ENCODE measurements at regions not wholly inside any gene's neighbourhood (a gene's known extent, or its start where the extent isn't known, plus 50 kb on each side); places are given as distances from the start of the nearest gene placed in this dataset.

DNA sequence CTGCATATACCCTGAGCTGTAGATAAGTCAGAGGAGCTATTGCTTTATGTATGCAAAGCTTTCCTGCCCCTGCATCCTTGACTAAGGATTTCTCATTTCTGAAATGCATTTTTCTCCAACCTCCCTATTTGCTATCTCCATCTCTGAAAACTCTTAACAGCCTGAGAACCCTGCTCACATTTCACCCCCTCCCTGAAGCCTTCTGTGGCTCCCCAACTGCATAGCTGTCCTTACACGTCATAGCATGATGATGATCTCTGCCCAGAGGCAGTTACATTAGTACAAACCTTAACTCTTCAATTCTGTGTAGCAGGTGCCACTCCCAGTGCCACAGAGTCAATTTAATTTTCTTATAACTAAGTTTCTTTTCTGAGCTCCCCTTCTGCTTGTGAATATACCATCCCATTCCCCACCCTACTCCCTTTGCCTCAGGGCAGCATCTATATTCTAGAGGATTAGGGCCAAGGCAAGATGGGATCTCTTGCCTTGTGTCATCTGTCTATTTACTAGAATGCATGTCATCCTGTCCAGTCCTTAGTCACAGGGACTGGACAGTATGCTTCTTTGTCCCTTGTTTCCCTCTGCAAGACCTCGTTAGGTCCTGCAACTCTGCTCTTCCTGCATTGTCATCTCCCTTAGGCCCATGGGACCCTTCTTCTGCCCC lies 149.7 kb upstream of the SPRY4 start:
- no peak for DNase-seq (ENCODE audit: low read depth)

DNA sequence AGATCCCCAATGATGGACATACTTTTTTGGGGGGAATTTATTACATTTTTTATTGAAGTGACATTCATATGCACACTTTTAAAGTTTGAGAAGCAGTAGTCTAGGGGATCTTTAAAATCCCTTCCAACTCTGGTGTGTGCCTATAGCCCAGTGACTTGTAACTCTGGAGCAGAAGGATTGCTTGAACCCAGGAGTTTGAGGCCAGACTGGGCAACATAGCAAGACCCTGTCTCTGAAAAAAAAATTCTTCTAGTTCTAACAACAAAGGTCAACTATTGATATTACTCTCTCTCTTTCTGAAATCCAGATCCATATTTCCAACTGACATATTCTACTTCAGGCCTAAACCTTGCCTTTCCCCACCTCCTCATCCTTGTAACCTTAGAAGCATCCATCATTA lies 148.2 kb upstream of the SPRY4 start:
- DNase-seq (ENCODE audit: low read depth): no peak

DNA sequence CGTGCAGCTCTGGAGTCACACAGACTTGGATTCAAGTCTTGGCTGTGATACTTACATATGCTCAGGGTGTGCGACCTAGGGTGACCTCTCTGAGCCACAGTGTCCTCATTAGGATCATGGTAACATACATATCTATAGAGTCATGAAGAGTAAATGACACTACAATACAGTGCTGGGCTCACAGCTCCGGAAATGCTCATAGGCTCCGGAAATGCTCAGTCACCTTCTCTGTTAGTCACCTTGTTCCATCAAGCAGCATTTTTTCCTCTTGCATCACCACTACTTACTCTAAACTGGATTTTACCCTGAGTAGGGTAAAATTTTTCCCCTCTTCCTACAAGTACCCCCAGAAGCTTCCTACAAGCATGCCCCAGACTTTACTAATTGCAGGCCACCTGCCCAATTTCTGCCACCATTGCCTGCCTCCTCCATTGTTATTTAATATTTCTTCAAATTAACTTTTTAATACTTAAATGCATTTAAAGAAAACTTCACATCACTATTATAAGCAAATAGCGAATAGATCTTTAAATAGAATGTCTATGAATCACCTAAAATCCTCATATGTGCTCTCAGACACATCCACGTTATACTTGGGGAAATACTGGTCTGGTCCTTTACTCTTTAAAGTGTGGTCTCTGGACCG lies 147.6 kb upstream of the SPRY4 start:
- DNase-seq (ENCODE audit: low read depth): peak; percentile 38

DNA sequence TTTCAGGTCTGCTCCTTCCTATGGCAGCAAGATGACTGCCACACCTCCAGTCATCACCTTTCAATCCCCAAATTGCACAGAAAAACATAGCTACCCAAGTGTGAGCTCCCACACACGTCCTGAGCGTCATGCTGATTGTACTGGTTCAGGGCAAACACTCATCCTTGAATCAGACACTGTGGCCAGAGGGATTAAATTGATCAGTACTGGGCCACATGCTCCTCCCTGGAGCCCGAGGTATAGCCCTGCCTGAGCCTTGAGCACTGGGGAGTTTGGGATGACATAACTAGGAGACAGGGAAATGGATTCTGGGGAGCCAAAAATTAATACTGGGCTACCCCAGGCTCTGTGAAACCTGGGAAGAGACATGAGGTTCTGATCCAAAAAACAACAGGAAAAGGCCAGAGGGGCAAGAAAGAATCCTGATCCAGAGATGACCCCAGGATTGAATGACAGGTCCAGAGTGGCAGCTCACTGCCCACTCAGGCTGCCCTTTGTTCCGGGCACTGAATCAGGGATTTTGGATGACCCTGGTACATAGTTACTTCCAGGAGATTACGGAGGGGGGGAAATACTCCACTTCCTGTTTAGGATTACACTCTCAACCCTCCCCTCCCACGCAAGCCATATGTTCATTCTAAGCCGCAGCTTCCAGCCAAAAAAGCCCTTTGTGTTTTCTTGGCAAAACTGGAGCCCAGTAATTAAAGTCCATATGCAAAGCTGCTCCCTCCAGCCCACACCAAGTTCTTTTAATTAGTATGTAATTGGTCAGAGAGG lies 141.6 kb upstream of the SPRY4 start:
- no peak for DNase-seq (ENCODE audit: low read depth)

DNA sequence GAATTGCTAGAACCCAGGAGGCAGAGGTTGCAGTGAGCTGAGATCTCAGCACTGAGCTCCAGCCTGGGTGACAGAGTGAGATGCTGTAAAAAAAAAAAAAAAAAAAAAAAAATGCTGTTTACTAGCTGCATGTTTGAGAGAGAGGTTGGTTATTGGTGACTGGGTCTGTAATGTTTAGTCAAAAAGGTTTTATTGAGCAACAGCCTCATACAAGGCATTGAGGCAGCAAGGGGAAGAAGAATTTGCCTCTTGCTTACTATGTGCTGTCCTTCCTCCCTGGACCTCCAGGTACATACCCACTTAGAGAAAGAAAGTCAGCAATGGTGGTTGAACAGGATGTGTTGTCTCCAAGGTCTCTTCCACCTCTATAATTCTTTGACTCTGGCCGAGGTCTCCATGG lies 140.7 kb upstream of the SPRY4 start:
- no peak for DNase-seq (ENCODE audit: low read depth)

DNA sequence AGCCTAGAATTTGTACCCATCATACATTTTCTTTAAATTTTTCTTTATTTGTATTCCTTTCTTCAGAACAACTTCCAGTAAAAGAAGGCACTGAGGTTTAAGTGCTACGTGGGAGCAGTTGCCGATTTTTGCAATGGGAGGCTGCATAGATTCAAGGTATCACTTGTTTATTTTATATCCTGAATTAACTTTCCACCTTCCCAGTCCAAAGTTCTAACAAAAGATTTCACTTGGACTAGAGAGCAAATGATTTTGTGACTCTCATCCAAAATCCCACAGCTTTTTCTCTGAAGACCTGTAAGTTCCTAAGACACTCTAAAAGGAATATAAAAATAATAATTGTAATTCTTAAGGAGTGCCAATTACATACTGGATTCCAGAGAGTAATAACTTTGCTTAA lies 139.1 kb upstream of the SPRY4 start:
- DNase-seq (ENCODE audit: low read depth): no peak

DNA sequence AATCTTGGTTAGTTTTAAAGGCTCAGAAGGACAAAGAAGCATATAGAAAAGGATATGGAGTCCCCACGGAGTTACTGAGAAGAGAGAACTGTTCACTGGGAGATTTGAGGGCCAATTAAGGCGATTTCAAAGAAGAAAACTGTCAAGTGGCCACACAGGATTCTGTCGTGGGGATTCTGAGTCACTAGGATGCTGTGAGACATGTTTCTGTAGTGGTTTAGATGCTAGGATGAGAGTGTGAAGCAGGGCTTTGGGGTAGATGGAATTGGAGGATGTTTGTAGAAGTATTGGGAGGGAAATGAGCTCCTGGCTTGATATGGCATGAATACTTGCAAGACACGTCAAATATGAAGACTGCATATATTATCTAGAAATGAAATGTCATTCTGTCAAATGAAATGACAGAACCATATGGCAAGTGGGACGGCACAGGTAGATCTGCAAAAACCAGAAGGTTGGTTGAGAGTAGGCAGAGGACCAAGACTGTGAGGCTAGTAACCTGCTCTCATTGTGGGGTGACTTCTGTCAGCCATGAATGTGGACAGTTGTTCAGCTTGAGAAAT lies 136.3 kb upstream of the SPRY4 start:
- DNase-seq (ENCODE audit: low read depth): no peak

DNA sequence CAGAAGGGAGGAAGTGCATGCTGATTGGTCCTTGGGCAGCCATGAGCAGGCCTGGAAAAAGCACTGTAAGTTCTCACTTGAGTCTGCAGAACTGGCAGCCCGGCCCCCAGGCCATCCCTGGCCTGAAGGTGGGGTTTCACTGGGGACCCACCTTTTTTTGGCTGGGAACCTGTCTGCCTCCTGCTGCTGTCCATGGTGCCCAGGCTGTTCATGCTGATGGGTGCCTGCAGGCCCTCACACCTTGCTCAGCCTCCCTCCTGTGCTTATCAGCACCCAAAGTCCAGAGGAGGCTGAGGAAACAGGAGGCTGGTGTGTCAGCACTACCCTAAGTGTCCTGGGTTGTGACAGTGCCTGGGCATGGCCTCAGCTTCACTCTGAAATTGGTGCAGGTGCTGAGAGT lies 134.4 kb upstream of the SPRY4 start:
- DNase-seq (ENCODE audit: low read depth): no peak

DNA sequence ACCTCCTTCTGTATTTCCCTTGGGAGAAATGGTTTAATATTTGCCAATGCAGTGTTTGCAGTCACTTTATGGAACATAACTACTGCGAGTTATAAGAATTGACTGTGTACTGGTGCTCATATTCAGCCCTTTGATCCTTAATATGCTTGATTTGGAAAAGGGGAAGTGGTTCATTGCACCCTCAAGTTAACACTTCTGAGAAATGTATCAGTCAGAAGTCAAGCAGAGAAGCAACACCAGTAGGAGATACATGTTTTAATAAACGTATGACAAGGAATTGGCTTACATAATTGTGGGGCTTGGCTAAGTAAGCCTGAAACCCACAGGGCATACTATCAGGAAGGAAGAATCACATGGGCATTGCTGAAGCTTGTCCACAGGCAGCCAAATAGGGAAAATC lies 131.0 kb upstream of the SPRY4 start:
- DNase-seq (ENCODE audit: low read depth): no peak

DNA sequence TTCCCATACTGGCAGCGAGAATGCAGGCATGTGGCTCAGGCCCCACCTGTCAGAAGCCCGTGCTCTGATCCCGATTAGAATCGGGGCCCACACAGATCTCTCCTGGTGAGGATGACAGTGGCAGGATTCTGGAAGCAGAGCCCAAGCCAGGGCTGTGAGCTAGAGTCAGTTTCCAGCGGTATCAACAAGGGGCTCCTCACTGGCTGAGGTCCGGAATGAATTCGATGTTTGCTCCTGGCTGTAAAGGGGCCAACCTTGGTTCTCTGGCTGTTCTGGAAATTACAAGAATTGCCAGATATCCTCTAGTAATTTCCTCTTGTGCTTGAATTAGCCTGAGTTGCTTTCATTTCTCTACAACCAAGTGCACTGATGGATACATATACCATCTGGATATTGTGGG lies 129.1 kb upstream of the SPRY4 start:
- DNase-seq (ENCODE audit: low read depth): no peak

DNA sequence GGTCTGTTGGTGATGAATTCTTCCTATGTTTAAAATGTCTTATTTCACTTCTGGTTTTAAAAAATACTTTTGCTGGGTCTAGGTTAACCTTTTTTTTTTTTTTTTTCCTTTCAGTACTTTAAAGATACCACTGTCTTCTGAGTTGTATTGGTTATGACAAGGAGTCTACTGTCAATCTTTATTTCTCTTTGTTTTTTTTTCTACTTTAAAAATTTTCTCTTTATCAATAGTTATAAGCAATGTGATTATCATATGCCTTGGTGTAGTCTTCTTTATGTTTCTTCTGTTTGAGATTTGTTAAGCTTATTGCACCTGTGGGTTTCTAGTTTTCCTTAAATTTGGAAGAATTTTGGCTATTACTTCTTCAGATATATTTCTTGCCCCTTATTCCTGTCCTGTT lies 125.6 kb upstream of the SPRY4 start:
- no peak for DNase-seq (ENCODE audit: low read depth)

DNA sequence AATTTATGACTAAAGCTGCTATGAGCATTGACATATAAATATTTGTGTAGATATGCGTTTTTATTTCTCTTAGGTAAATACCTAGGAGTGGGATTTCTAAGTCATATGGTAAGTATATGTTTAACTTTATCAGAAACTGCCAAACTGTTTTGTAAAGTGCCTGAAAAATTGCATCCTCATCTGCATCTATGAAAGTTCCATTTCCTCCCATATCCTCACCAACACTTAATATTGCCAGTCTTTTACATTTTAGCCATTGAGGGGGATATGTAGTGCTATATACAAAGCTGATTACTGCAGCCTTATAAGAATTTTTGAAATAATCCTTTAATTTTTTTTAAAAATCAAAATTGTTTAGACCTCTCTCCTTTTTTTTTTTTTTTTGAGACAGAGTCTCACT lies 123.1 kb upstream of the SPRY4 start:
- no peak for DNase-seq (ENCODE audit: low read depth)

DNA sequence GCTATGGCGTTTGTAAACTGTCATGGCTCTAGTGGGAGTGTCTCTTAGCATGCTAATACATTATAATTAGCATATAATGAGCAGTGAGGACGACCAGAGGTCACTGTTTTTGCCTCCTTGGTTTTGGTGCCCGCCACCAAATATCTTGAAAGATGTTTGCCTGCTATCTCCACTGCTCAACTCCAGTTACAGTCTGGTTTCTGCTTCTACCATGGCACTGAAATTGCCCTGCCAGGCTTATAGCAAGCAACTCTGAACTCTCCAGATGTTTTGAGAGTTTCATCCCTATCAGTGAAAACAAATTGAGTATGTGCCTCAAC lies 122.1 kb upstream of the SPRY4 start:
- no peak for DNase-seq (ENCODE audit: low read depth)

DNA sequence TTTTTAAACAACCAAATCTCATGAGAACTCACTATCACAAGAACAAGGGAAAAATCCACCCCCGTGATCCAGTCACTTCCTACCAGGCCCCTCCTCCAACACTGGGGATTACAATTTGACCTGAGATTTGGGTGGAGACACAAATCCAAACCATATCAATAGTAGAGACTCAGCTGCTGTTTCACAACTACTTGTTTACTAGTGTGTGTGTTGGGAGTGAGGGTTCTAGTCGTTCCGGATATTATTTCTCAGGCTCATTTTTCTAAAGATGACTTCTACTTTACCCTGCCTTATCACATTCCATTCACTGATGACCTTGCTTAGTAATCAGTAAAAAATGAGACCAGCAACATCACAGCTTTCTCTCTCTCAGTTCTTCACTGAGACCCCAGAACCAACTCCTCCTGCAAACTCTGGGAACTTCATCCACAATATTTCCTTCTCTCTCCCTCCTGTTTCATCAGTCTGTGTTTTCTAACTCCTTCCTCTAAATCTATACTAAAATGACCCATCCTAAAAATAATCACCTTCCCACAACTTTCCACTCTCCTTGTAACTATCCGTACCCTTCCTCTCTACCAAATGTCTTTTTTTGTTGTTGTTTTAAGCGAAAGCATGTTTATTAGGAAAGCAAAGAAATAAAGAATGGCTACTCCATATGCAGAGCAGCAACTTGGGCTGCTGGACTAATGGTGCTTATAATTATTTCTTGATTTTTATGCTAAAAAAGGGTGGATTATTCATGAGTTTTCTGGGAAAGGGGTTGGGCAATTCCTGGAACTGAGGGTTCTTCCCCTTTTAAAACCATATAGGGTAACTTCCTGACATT lies 121.5 kb upstream of the SPRY4 start:
- no peak for DNase-seq (ENCODE audit: low read depth)

DNA sequence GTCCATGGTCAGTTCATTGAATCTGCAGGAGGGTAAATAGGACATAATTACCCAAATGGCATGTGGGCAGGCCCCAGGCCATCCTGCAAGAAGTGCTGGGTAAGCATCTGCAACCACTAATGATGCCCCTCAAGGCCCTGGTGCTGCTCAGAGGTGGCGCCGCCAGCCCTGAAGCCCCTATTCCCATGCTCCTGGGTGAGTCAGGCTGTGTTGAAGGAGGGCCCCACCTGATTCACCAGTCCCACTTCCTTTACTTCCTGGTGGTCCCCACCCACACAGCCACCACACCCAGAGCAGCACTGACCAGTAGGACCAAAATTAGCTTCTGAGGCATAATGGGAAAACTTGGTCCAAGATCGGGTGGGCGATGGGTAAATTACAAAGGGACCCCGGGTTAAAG lies 120.4 kb upstream of the SPRY4 start:
- DNase-seq (ENCODE audit: low read depth): no peak

DNA sequence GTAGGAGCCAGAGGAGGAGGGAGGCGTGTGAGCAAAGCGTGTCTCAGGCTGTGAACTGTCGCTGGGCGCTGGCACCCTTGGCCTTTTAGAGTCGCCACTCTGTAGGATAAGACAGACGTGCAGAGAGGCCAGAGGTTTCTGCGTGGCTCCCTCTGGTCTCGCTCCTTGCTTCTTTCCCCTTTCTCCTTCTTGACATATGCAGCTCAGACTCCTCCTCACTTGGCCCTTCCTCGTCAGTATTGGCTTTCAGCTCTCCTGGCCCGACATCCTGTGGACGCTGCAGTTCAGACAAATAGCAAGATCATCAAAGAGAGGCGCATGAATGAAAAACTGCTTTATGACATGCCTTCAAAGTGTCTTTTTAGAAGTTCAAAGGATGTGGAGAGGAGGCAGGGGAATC lies 116.8 kb upstream of the SPRY4 start:
- DNase-seq (ENCODE audit: low read depth): no peak

DNA sequence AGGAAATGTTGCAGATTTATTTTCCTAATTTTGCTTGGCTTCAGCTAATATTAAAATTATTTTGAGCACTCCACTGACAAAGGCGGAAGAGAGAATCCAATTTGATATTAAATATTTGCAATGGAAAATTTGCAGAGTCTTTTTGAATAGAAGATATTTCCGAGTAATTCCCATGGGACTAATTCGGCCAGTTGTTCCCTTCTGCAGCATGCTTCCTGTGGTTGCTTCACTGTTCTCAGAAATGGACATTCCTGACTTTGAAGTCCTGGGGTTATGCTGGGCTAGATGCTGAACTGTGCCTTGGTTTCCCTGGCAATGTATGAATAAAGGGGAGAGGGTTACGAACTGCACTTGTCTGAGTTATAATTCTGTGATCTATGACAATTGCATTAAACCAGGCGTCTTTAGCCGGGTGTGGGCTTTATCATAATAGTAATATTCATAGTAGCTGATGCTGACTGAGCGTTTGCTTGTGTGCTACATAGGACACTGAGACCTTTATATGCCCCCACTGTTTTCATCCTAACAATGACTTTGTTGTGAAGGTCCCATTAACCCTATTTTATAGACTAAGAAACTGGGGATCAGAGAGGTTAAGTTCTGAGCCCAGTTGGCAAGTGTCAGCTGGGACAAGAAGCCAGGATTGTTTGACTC lies 114.5 kb upstream of the SPRY4 start:
- no peak for DNase-seq (ENCODE audit: low read depth)

DNA sequence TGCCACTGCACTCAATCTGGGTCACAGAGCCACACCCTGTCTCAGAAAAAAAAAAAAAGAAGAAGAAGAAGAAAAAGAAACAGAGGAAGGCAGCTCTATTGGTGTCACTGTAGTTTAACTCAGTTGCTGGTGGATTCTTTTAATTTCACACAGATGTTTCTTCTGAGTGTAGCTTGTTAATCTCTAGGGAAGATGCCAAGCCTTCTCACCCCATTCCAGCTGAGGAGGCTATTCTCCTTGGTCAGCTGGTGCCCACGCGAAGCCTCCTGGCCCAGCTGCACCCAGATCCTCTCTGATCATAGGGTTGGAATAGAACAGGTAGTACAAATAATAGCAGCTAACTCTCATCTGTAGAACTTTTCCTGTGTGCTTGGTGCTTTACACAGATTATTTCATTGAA lies 113.8 kb upstream of the SPRY4 start:
- no peak for DNase-seq (ENCODE audit: low read depth)

DNA sequence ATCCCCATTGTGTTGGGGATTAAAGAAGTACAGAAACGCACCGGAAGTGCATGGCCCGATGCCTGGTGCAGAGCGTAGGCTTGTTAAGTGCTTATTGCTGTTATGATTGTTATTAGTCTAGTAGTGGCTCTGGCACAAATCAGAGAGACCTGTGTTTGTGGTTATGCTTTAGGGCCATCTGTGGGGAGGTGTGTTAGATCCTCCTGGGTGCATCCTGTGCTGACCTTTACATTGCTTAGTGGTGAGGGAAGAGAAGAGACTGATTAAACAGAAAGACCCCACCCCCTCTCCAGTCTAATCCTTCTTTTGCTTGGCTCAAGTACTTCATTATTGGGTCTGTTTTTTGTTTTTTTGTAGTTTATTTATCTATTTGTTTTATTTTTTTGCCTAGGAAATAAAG lies 112.7 kb upstream of the SPRY4 start:
- DNase-seq (ENCODE audit: low read depth): no peak

DNA sequence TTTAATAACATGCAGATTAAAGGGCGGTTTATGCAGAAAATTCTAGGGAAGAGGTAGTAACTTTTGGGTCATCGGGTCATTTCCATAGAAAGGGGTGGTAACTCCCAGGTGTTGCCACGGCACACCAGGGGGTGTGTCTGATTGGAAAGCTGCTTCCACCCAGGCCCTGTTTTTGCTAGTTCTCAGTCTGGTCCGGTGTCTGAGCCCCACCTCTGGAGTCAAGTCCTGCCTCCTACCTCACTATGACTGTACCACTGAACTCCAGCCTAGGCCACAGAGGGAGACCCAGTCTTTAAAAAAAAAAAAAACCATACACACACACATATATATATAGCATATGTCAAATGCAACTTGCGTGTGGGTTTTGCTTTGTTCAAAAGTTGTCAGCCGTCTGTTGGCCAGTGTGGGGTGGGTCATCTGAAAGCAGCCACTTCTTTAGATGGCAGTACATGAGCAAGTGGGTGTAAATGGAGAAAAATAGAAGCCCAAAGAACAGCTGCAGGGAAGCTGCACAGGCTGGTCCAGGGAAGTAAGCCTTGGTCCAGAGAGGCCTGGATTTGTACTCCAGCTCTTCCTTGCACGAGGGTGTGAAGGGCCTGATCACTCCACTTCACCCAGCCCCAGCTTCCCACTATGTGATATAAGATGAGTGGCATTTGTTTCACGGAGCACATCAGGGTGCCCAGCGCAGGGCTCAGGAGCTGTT lies 110.7 kb upstream of the SPRY4 start:
- DNase-seq (ENCODE audit: low read depth): no peak

DNA sequence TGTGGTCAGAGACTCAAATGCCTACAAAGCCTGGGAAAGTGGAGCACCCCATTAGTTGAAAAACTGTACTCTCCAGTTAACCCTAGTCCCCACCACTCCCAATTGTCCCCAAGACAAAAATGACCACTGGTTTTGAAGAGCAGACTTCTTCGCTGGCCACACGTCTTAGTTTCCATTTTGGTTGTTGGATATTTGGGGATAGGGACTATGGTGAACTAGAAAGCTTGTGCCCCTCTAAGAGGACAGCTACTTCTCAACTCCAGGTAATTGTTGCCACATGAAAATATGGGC lies 109.4 kb upstream of the SPRY4 start:
- DNase-seq (ENCODE audit: low read depth): no peak
